ENCODE measurements at regions not wholly inside any gene's neighbourhood (a gene's known extent, or its start where the extent isn't known, plus 50 kb on each side); places are given as distances from the start of the nearest gene placed in this dataset.

GRCh38 chr1:56413671-56414199 is 165.6 kb downstream of the PLPP3 start:
- no peak for DNase-seq

GRCh38 chr1:56411484-56412180 is 167.7 kb downstream of the PLPP3 start:
- Mint-ChIP-seq H3K27ac (no peak overlapping the region), H3K36me3 (ENCODE audit: insufficient read depth in 2 of 2) (no peaks in the 10 kb centered on the region), H3K27me3 (ENCODE audit: low read depth) (no peaks in the 10 kb centered on the region), H3K4me1 (ENCODE audit: low read depth) (no peaks in the 10 kb centered on the region), H3K4me3 (no peak overlapping the region), H3K9me3 (peaks cover 0 to 3% of the 10 kb centered on the region in 2 donors)
- DNase-seq, result no peak
- no peak for ATAC-seq (replicated peaks in 1 of 2)

More at GRCh38 chr1:56413671-56414199, 165.6 kb downstream of the PLPP3 start:
- no peaks in the 10 kb centered on the region for H3K27me3 Mint-ChIP-seq (ENCODE audit: low read depth)
- no peak for ATAC-seq (replicated peaks in 1 of 2)
- peaks cover 0 to 3% of the 10 kb centered on the region in 2 donors for H3K9me3 Mint-ChIP-seq
- H3K36me3 Mint-ChIP-seq (ENCODE audit: insufficient read depth in 2 of 2), result no peaks in the 10 kb centered on the region
- H3K4me3 Mint-ChIP-seq, result no peak overlapping the region
- no peaks in the 10 kb centered on the region for H3K4me1 Mint-ChIP-seq (ENCODE audit: low read depth)
- no peak overlapping the region for H3K27ac Mint-ChIP-seq

- no peaks in the 10 kb centered on the region for H3K36me3 Mint-ChIP-seq (ENCODE audit: insufficient read depth in 2 of 2)
- no peaks in the 10 kb centered on the region for H3K4me1 Mint-ChIP-seq (ENCODE audit: low read depth)
- H3K4me3 Mint-ChIP-seq, result no peak overlapping the region
- H3K27ac Mint-ChIP-seq, result no peak overlapping the region
- no peaks in the 10 kb centered on the region for H3K27me3 Mint-ChIP-seq (ENCODE audit: low read depth)
- no peak for ATAC-seq (replicated peaks in 1 of 2)
- H3K9me3 Mint-ChIP-seq, result peaks cover 0 to 3% of the 10 kb centered on the region in 2 donors
- no peak for DNase-seq
Observed at GRCh38 chr1:56411021-56411420, 168.3 kb downstream of the PLPP3 start.

- Mint-ChIP-seq H3K4me3 (no peak overlapping the region), H3K4me1 (ENCODE audit: low read depth) (no peaks in the 10 kb centered on the region), H3K36me3 (ENCODE audit: insufficient read depth in 2 of 2) (no peaks in the 10 kb centered on the region), H3K27ac (no peak overlapping the region), H3K9me3 (peaks cover 0 to 3% of the 10 kb centered on the region in 2 donors), H3K27me3 (ENCODE audit: low read depth) (no peaks in the 10 kb centered on the region)
- DNase-seq (no peak), ATAC-seq (replicated peaks in 1 of 2) (no peak)
Observed at GRCh38 chr1:56410405-56410804, 169.0 kb downstream of the PLPP3 start.

- DNase-seq, result peak; percentile 1 to 4
- Mint-ChIP-seq H3K4me1 (ENCODE audit: low read depth) (no peaks in the 10 kb centered on the region), H3K27ac (no peak overlapping the region), H3K36me3 (ENCODE audit: insufficient read depth in 2 of 2) (no peaks in the 10 kb centered on the region), H3K4me3 (no peak overlapping the region), H3K27me3 (ENCODE audit: low read depth) (no peaks in the 10 kb centered on the region), H3K9me3 (peaks cover 0 to 3% of the 10 kb centered on the region in 2 donors)
- ATAC-seq (replicated peaks in 1 of 2), result no peak
Observed at GRCh38 chr1:56409112-56409691, 170.2 kb downstream of the PLPP3 start.

GRCh38 chr1:56406821-56407220 is 172.5 kb downstream of the PLPP3 start:
- Mint-ChIP-seq H3K36me3 (ENCODE audit: insufficient read depth in 2 of 2) (no peaks in the 10 kb centered on the region), H3K4me3 (no peak overlapping the region), H3K9me3 (no peaks in the 10 kb centered on the region), H3K27ac (no peak overlapping the region), H3K27me3 (ENCODE audit: low read depth) (no peaks in the 10 kb centered on the region), H3K4me1 (ENCODE audit: low read depth) (no peaks in the 10 kb centered on the region)
- ATAC-seq (replicated peaks in 1 of 2), result no peak
- no peak for DNase-seq

- no peak for DNase-seq
- Mint-ChIP-seq H3K27me3 (ENCODE audit: low read depth) (no peaks in the 10 kb centered on the region), H3K9me3 (no peaks in the 10 kb centered on the region), H3K36me3 (ENCODE audit: insufficient read depth in 2 of 2) (no peaks in the 10 kb centered on the region), H3K27ac (no peak overlapping the region), H3K4me1 (ENCODE audit: low read depth) (no peaks in the 10 kb centered on the region), H3K4me3 (no peak overlapping the region)
- no peak for ATAC-seq (replicated peaks in 1 of 2)
Observed at GRCh38 chr1:56404561-56405030, 174.8 kb downstream of the PLPP3 start.

GRCh38 chr1:56404066-56404465 is 175.3 kb downstream of the PLPP3 start:
- Mint-ChIP-seq H3K9me3 (no peaks in the 10 kb centered on the region), H3K27ac (no peak overlapping the region), H3K4me1 (ENCODE audit: low read depth) (no peaks in the 10 kb centered on the region), H3K27me3 (ENCODE audit: low read depth) (no peaks in the 10 kb centered on the region), H3K36me3 (ENCODE audit: insufficient read depth in 2 of 2) (no peaks in the 10 kb centered on the region), H3K4me3 (no peak overlapping the region)
- no peak for ATAC-seq (replicated peaks in 1 of 2)
- no peak for DNase-seq

- no peaks in the 10 kb centered on the region for H3K36me3 Mint-ChIP-seq (ENCODE audit: insufficient read depth in 2 of 2)
- H3K27me3 Mint-ChIP-seq (ENCODE audit: low read depth), result no peaks in the 10 kb centered on the region
- ATAC-seq (replicated peaks in 1 of 2) (no peak), DNase-seq (no peak)
- no peak overlapping the region for H3K27ac Mint-ChIP-seq
- H3K4me3 Mint-ChIP-seq, result no peak overlapping the region
- H3K9me3 Mint-ChIP-seq, result no peaks in the 10 kb centered on the region
- no peaks in the 10 kb centered on the region for H3K4me1 Mint-ChIP-seq (ENCODE audit: low read depth)
Observed at GRCh38 chr1:56403321-56403720, 176.0 kb downstream of the PLPP3 start.

- Mint-ChIP-seq H3K27me3 (ENCODE audit: low read depth) (no peaks in the 10 kb centered on the region), H3K9me3 (peaks cover 0 to 2% of the 10 kb centered on the region in 2 donors), H3K4me1 (ENCODE audit: low read depth) (no peaks in the 10 kb centered on the region), H3K27ac (no peak overlapping the region), H3K36me3 (ENCODE audit: insufficient read depth in 2 of 2) (no peaks in the 10 kb centered on the region), H3K4me3 (no peak overlapping the region)
- no peak for ATAC-seq (replicated peaks in 1 of 2)
- DNase-seq, result no peak
Observed at GRCh38 chr1:56401191-56401590, 178.2 kb downstream of the PLPP3 start.

- Mint-ChIP-seq H3K9me3 (peaks cover 0 to 2% of the 10 kb centered on the region in 2 donors), H3K27me3 (ENCODE audit: low read depth) (no peaks in the 10 kb centered on the region), H3K36me3 (ENCODE audit: insufficient read depth in 2 of 2) (no peaks in the 10 kb centered on the region), H3K27ac (no peak overlapping the region), H3K4me3 (no peak overlapping the region), H3K4me1 (ENCODE audit: low read depth) (no peaks in the 10 kb centered on the region)
- ATAC-seq (replicated peaks in 1 of 2) (no peak), DNase-seq (no peak)
Observed at GRCh38 chr1:56400526-56400925, 178.8 kb downstream of the PLPP3 start.

GRCh38 chr1:56399795-56400194 is 179.6 kb downstream of the PLPP3 start:
- Mint-ChIP-seq H3K9me3 (peaks cover 0 to 2% of the 10 kb centered on the region in 2 donors), H3K27me3 (ENCODE audit: low read depth) (no peaks in the 10 kb centered on the region), H3K27ac (no peak overlapping the region), H3K4me3 (no peak overlapping the region), H3K36me3 (ENCODE audit: insufficient read depth in 2 of 2) (no peaks in the 10 kb centered on the region), H3K4me1 (ENCODE audit: low read depth) (no peaks in the 10 kb centered on the region)
- no peak for DNase-seq
- no peak for ATAC-seq (replicated peaks in 1 of 2)

GRCh38 chr1:56399326-56399725 is 180.0 kb downstream of the PLPP3 start:
- H3K36me3 Mint-ChIP-seq (ENCODE audit: insufficient read depth in 2 of 2), result no peaks in the 10 kb centered on the region
- H3K27me3 Mint-ChIP-seq (ENCODE audit: low read depth), result no peaks in the 10 kb centered on the region
- no peak overlapping the region for H3K27ac Mint-ChIP-seq
- ATAC-seq (replicated peaks in 1 of 2) (no peak), DNase-seq (no peak)
- no peak overlapping the region for H3K4me3 Mint-ChIP-seq
- H3K4me1 Mint-ChIP-seq (ENCODE audit: low read depth), result no peaks in the 10 kb centered on the region
- peaks cover 0 to 2% of the 10 kb centered on the region in 2 donors for H3K9me3 Mint-ChIP-seq

Data from activated T-cell treated with anti-CD3 and anti-CD28 coated beads, Interleukin-2, amount 50 U/mL, for 72 hours (primary cell).